A673 (cell line): ENCODE measurements at regions not wholly inside any gene's neighbourhood (a gene's known extent, or its start where the extent isn't known, plus 50 kb on each side); places are given as distances from the start of the nearest gene placed in this dataset.

Experiments used
- BruUV-seq: library from RNA; stranded (reverse); fragments of 400-500 nt; replicated peaks from 2 replicates; lab custom pipeline; 2021; lab: Mats Ljungman, UMichigan
- CTCF ChIA-PET: fragments of 300-600 bp; sonication (Branson Sonifier 250); formaldehyde crosslinking; loops from one replicate; lab custom pipeline; 2022; ENCODE audit warnings: antibody characterized with exemption; lab: Charles Lee
- POLR2A ChIA-PET: fragments of 300-600 bp; sonication (Branson Sonifier 250); formaldehyde crosslinking; loops from one replicate; lab custom pipeline; 2022; ENCODE audit warnings: antibody characterized with exemption; ENCODE audit not compliant: low non-redundant PET; lab: Charles Lee
- DNase-seq: peaks from one replicate; pipeline ENCODE4 v3.0.0-alpha.2; 2015; ENCODE audit warnings: low spot score
- H3K27ac ChIP-seq: fragments of 200-600 bp; sonication (generic); 2 replicates; pipeline ENCODE4 v1.5.1; 2016; ENCODE audit warnings: mixed run types, low read depth, mild to moderate bottlenecking, mixed read lengths, antibody characterized with exemption, low read length; ENCODE audit not compliant: poor library complexity, severe bottlenecking
- H3K27me3 ChIP-seq: fragments of 200-600 bp; sonication (generic); replicated peaks from 2 replicates; pipeline ENCODE4 v1.6.1; 2017; ENCODE audit warnings: mixed run types, low read depth, mild to moderate bottlenecking, mixed read lengths, antibody characterized with exemption, low read length; ENCODE audit not compliant: insufficient read depth, poor library complexity
- H3K36me3 ChIP-seq: fragments of 200-600 bp; sonication (generic); 2 replicates; pipeline ENCODE4 v1.6.1; 2016; ENCODE audit warnings: mixed run types, mild to moderate bottlenecking, mixed read lengths, antibody characterized with exemption, low read length; ENCODE audit not compliant: insufficient read depth, poor library complexity, severe bottlenecking
- H3K4me1 ChIP-seq: fragments of 200-600 bp; sonication (generic); 2 replicates; pipeline ENCODE4 v1.6.1; 2017; ENCODE audit warnings: mixed run types, mild to moderate bottlenecking, mixed read lengths, antibody characterized with exemption, low read length; ENCODE audit not compliant: insufficient read depth, poor library complexity, severe bottlenecking
- H3K4me3 ChIP-seq: fragments of 200-600 bp; sonication (generic); 2 replicates; pipeline ENCODE4 v1.5.1; 2016; ENCODE audit warnings: low read depth, mixed run types, mild to moderate bottlenecking, mixed read lengths, low read length; ENCODE audit not compliant: poor library complexity, severe bottlenecking
- H3K9me3 ChIP-seq: fragments of 200-600 bp; sonication (generic); 2 replicates; pipeline ENCODE4 v1.6.1; 2016; ENCODE audit warnings: mixed run types, low read depth, mild to moderate bottlenecking, mixed read lengths, antibody characterized with exemption, low read length; ENCODE audit not compliant: poor library complexity, severe bottlenecking
- CTCF ChIP-seq: fragments of 300-800, 200-600 bp; sonication (generic); conservative IDR thresholded peaks from 2 replicates; pipeline ENCODE4 v1.5.1; 2017; ENCODE audit warnings: low read depth, mild to moderate bottlenecking, antibody characterized with exemption, low read length, moderate library complexity, mixed read lengths
- EZH2 ChIP-seq: fragments of 200-600 bp; sonication (generic); IDR thresholded peaks from 2 replicates; pipeline ENCODE4 v1.6.1; 2017; ENCODE audit warnings: borderline replicate concordance, low read depth, mild to moderate bottlenecking, mixed read lengths, antibody characterized with exemption, low read length; ENCODE audit not compliant: poor library complexity, severe bottlenecking
- intact Hi-C: fragments of 100-400 bp; cut with micrococcal nuclease; formaldehyde crosslinking; loops from one replicate; pipeline ENCODE4 v1.10.0; 2022; ENCODE audit not compliant: unreplicated experiment

DNA sequence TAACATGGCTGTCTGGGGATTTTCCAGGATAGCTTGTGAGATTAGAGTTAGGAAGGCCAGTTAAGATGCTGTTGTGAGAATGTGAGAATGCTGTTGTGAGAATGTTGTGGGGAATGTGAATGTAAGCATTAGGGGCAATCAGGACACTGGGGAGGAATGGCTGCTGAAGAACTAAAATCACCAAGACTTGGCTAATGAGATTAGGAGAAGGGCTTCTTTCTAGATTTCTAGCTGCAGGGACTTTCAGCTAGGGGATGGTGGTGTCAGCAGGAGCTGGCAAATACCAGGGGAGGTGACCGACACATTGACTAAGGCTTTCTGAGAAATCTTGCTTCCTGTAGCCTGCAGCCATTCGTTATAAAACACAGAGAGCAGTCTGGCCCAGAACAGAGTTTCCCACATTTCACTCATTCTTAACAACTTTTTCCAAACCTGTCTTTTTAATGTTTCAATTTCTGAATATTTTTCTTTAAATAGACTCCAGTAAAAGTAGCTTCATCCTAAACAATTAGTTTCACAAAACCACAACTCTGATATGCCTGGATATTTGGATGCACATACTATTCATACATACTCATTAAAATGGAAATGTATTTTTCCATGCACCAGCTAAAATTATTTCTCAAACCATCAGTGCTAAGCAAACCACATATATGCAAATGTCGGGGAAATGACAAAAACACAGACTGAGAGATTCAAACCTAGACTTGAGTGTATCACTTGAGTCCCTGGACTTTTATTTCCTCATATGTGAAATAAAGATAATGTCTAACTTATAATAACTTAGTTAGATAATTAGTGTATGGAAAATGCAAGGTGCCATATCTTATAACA is 89.3 kb upstream of the TNC start:
- ChIA-PET CTCF (no interaction called here), POLR2A (no interaction called here)
- no peak for DNase-seq
- Histone ChIP-seq H3K27me3 (no peaks in the 10 kb centered on the region), H3K36me3 (no peaks in the 10 kb centered on the region), H3K4me3 (no peak overlapping the region), H3K27ac (peak overlapping the region; percentile 13), H3K9me3 (no peaks in the 10 kb centered on the region), H3K4me1 (peaks cover 31% of the 10 kb centered on the region)
- no TSS peak for BruUV-seq
- intact Hi-C loops, result no loop called here
- no peak for TF ChIP-seq EZH2
- no peak for TF ChIP-seq CTCF

- TF ChIP-seq EZH2, result no peak
- TF ChIP-seq CTCF, result no peak
- intact Hi-C loops, result no loop called here
- BruUV-seq, result no TSS peak
- Histone ChIP-seq H3K4me3 (no peak overlapping the region), H3K4me1 (peaks cover 25% of the 10 kb centered on the region), H3K27me3 (no peaks in the 10 kb centered on the region), H3K36me3 (no peaks in the 10 kb centered on the region), H3K9me3 (no peaks in the 10 kb centered on the region), H3K27ac (no peak overlapping the region)
- CTCF ChIA-PET, result no interaction called here
- no peak for DNase-seq
- POLR2A ChIA-PET, result no interaction called here
Measured at GRCh38 chr9:115208501-115208900, 90.5 kb upstream of the TNC start.

GRCh38 chr9:115209601-115210306 is 91.8 kb upstream of the TNC start:
- TF ChIP-seq CTCF (no peak), EZH2 (no peak)
- H3K4me1 ChIP-seq, result peaks cover 33% of the 10 kb centered on the region
- DNase-seq, result no peak
- H3K4me3 ChIP-seq, result no peak overlapping the region
- intact Hi-C loops, result no loop called here
- ChIA-PET CTCF (no interaction called here), POLR2A (no interaction called here)
- no peak overlapping the region for H3K27ac ChIP-seq
- H3K36me3 ChIP-seq, result no peaks in the 10 kb centered on the region
- no peaks in the 10 kb centered on the region for H3K27me3 ChIP-seq
- no peaks in the 10 kb centered on the region for H3K9me3 ChIP-seq
- no TSS peak for BruUV-seq
